ENCODE measurements at regions not wholly inside any gene's neighbourhood (a gene's known extent, or its start where the extent isn't known, plus 50 kb on each side); places are given as distances from the start of the nearest gene placed in this dataset.

DNA sequence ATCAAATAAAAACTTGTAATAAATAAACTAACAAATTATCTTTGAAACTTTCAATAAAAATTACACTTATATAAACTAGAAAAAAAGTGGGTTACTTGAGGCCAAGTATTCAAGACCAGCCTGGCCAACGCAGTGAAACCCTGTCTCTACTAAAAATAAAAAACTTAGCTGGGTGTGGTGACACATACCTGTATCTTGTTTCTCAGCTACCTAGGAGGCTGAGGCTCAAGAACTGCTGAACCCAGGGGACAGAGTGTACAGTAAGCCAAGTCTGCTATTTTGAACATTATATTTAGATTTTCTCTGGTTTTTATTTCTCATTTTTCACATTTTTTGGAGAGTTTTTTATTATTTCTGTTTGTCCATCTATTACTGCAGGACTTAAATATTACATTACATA is 1397.6 kb upstream of the B3GALT2 start:
- H3K4me3 ChIP-seq (ENCODE audit: control insufficient read depth, low read depth, low read length), result no peak overlapping the region
- DNase-seq (ENCODE audit: low read depth), result no peak

DNA sequence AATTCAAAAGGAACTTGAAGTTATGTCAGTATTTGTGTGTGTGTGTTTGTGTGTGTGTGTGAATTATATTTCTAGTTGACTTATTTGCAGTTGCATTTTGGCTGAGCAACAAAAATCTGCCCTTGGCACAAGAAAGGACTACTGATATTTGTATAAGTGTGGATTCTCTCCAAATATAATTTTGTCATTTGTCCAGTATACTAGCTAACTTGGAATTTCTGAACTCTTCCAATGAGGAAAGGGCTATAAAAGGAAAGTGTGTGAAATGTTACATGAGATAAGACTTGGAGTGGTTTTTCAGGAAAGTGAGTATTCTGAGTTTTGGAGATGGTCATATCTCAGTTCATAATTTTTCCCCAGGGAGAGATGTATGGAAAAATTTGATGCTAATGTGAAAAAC is 1384.1 kb upstream of the B3GALT2 start:
- no peak overlapping the region for H3K4me3 ChIP-seq (ENCODE audit: control insufficient read depth, low read depth, low read length)
- DNase-seq (ENCODE audit: low read depth), result no peak
- TF ChIP-seq, protein P1, sequence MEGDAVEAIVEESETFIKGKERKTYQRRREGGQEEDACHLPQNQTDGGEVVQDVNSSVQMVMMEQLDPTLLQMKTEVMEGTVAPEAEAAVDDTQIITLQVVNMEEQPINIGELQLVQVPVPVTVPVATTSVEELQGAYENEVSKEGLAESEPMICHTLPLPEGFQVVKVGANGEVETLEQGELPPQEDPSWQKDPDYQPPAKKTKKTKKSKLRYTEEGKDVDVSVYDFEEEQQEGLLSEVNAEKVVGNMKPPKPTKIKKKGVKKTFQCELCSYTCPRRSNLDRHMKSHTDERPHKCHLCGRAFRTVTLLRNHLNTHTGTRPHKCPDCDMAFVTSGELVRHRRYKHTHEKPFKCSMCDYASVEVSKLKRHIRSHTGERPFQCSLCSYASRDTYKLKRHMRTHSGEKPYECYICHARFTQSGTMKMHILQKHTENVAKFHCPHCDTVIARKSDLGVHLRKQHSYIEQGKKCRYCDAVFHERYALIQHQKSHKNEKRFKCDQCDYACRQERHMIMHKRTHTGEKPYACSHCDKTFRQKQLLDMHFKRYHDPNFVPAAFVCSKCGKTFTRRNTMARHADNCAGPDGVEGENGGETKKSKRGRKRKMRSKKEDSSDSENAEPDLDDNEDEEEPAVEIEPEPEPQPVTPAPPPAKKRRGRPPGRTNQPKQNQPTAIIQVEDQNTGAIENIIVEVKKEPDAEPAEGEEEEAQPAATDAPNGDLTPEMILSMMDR (conservative IDR thresholded peaks at IDR 0.05; ENCODE audit: control insufficient read depth, insufficient read depth, low read depth, low read length), result no peak

More for the DNA sequence above, 1397.6 kb upstream of the B3GALT2 start:
- TF ChIP-seq, protein P1 (conservative IDR thresholded peaks at IDR 0.05; ENCODE audit: control insufficient read depth, insufficient read depth, low read depth, low read length), result no peak

DNA sequence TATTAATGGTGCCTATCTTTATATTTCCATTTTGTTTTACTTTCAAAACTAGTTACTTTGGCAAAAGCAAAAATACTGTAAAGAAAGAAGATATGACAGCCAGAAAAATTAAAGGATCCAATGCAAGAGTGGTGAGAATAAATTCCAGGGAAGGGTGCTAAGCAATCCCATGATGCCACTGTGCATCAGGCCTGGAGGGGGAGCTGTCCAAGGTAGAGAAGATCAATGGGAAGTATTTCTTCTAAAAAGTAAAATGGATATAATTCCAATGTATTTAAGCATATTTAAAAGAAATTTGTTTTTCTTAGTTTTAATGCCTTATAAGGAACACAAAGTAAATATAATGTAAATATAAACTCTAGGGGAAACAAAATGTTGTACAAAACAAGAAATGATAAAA is 1382.2 kb upstream of the B3GALT2 start:
- TF ChIP-seq, protein P1 (conservative IDR thresholded peaks at IDR 0.05; ENCODE audit: control insufficient read depth, insufficient read depth, low read depth, low read length), result no peak
- H3K4me3 ChIP-seq (ENCODE audit: control insufficient read depth, low read depth, low read length), result no peak overlapping the region
- DNase-seq (ENCODE audit: low read depth), result no peak

DNA sequence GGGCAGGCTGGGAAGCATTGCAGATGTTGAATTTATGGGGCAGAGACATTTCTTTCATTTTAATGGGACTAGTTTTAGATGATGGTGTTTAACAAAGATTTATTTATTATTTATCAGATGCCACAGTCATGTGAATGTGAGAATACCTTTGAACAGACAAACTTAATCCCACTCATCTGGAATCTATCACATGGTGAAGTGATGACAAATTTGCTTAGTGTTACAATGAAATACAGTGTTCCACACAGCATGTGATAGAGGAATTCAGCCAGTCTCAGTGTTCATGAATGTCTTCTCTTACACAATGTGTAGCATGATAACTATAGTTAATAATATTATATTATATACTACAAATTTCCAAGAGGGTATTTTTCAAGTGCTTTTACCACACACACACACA is 1361.7 kb upstream of the B3GALT2 start:
- no peak overlapping the region for H3K4me3 ChIP-seq (ENCODE audit: control insufficient read depth, low read depth, low read length)
- TF ChIP-seq, protein P1 (conservative IDR thresholded peaks at IDR 0.05; ENCODE audit: control insufficient read depth, insufficient read depth, low read depth, low read length), result no peak
- DNase-seq (ENCODE audit: low read depth), result no peak

DNA sequence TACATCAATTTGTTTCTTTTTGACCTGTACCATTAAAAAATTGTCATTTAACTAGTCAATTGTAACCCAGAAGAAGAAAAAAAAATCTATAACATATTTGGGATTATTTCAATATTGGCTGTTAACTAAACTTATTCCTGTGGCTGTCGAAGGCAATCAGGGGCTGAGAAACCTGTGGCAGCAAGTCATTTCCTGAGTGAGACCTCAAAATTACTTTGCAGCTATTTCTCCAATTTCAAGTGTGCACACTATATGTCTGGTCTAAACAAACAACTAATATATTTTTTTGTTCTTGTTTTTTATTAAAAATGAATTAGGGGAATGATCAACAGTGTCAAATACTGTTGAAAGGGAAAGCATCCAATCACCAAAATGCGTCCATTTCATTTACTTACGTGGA is 1357.6 kb upstream of the B3GALT2 start:
- DNase-seq (ENCODE audit: low read depth), result no peak
- TF ChIP-seq, protein P1 (conservative IDR thresholded peaks at IDR 0.05; ENCODE audit: control insufficient read depth, insufficient read depth, low read depth, low read length), result no peak
- H3K4me3 ChIP-seq (ENCODE audit: control insufficient read depth, low read depth, low read length), result no peak overlapping the region

DNA sequence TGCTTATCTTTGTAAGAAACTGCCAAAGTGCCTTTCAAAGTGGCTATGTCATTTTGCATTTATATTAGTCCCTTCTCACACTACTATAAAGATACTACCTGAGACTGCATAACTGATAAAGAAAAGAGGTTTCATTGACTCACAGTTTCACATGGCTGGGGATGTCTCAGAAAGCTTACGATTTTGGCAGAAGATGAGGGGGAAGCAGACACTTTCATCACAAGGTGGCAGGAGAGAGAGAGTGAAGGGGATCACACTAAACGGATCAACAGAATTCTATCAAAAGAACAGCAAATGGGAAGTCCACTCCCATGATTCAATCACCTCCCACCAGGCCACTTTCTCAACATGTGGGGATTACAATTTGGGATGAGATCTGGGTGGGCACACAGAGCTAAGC is 1352.0 kb upstream of the B3GALT2 start:
- no peak overlapping the region for H3K4me3 ChIP-seq (ENCODE audit: control insufficient read depth, low read depth, low read length)
- TF ChIP-seq, protein P1 (conservative IDR thresholded peaks at IDR 0.05; ENCODE audit: control insufficient read depth, insufficient read depth, low read depth, low read length), result no peak
- DNase-seq (ENCODE audit: low read depth), result no peak

DNA sequence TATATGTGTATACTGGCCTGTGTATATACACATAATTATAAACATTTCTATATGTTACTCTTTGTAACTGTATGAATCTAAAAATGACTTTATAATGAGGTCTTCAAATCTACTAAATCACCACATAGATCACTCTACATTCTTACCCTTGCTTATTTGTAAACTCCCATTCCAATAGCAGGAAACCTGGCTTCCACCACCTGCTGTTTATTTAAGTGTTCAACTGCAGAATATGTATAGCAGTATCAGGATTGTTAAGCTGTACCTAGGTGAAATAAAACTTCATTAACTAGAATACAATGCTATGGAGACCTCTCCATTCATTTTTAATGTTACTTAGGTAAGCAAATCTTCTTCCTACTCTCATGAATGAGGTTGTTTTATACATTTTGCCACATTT is 1351.1 kb upstream of the B3GALT2 start:
- DNase-seq (ENCODE audit: low read depth), result no peak
- H3K4me3 ChIP-seq (ENCODE audit: control insufficient read depth, low read depth, low read length), result no peak overlapping the region
- TF ChIP-seq, protein P1 (conservative IDR thresholded peaks at IDR 0.05; ENCODE audit: control insufficient read depth, insufficient read depth, low read depth, low read length), result no peak
